GM21423 (cell line): ENCODE measurements at regions not wholly inside any gene's neighbourhood (a gene's known extent, or its start where the extent isn't known, plus 50 kb on each side); places are given as distances from the start of the nearest gene placed in this dataset.
A peak's percentile ranks its signal among the peaks of the same experiment; 100 is the strongest.

Experiments
- ATAC-seq: cut with Tn5 transposase; IDR thresholded peaks from one replicate; pipeline ENCODE4 v1.9.1; 2021; ENCODE audit warnings: mild to moderate bottlenecking, moderate library complexity; ENCODE audit not compliant: unreplicated experiment

DNA sequence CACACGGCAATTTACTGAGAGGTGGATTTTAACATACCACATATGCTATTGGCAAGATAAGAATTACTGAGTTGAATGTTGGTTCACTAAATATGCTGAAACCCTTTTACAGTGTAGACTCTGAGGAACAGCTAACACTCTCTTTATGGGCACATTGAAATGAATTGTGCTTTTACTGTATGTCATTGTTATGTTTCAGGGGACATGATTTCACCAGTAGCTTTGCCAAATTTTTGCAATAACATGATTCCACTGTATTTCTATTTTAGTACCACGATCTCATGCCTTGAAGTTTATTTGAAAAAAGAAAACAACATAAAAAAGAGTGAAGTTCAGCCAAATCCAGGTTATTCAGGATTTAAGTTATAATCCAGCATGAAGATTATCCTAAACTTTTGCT lies 188.5 kb downstream of the HLX start:
- no peak for ATAC-seq

DNA sequence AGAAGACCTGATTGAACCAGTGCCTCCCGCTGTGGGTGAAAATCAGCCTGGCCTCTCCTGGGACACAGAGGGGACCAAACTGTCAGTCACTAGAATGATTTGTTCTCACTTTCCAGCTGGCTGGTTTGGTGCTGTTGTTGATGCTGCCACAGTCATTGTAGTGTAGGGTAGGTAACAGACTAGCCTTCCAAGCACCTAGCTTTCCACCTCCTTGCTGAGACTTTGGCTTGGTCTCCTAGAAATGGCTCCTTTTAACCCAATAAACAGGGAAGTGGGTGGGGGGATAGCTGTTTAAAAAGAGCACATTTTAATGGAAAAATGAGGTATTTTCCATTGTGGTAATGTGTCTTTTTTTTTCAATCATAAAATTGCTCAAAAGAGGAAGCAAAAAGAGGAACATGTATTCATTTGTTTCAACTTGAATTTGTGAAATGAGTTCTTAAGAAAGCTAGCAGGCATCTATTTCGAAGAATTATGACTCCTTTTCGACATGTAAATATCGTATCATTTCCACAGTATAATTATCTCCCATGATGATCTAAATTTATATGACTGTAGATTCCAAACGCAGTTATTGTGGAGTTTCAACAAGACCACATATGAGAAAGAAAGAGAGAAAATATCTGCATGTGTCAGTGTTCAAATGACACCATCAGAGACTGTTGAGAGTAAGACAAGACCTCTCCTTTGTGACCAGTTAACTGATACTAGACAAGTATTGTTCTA lies 190.1 kb downstream of the HLX start:
- ATAC-seq, result peak; percentile 91

DNA sequence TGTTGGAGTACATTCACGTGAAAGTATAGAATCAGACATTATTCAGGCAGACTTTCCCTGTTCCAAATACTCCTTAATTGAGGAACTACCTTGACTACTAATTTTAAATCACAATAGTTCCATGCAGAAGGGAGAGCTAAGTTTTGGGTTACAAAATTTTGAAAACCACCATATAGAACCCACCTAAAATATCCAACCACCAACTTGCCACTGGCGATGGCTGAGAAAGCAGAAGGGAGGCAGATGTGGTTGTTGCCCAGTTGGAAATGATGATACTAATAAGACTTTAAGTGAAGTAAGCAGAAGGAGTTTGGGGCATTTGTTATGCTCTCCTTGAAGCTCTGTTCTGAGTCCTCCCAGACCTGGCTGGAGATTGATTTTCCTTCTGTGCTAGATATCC lies 190.7 kb downstream of the HLX start:
- ATAC-seq, result no peak

DNA sequence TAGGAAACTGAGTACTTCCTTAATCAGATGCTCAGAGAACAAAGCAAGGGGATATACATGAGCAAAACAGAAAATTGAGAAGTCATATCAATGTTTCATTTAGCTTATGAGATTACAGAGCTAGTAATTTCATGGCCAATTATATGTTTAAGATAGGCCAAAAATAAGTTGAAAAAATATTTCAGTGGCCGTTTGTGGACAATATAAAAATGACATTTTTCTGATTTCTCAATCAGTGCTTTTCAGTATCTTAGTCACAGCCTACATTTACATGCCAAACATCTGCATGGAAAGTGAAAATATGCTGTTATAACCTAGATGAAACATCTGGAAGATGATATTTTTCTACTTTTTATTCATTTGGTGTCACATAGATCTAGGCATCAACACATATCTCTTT lies 192.5 kb downstream of the HLX start:
- no peak for ATAC-seq

DNA sequence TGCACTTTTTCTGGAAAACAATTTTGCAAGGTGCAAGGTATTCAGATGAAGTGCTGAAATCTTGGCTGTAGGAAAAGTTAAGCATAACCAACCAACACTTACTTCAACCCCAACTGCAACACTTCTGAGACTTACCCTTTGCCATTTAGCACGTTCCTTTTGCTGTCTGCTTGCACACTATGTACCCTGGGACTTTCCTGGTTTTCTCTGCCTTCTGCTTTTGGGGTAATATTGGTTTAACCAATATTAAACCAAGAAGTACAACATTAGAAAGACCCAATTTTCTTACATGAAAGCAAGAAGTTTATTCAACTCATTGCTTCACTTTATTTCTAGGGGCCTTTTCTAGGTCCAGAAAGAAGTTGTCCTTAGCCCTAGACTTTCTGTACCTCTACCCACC lies 193.0 kb downstream of the HLX start:
- no peak for ATAC-seq

DNA sequence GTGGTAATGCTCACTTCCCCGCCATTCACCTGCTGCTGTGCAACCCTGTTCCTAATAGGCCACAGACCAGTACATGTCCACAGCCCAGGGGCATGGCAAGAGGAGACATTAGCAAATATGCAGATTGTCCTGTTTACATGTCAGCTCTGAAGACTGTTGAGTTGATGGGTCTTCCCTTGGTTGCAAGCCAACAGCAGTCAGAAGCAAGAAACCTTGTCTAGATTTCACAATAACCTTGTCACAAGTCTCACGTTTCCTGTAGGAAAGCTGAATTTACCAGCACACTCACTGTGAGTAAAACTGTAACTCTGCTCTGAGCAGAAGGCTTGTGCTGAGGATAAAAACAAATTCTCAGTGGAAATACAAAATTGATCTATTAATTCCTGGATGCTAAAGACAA lies 195.1 kb downstream of the HLX start:
- ATAC-seq, result peak; percentile 28

DNA sequence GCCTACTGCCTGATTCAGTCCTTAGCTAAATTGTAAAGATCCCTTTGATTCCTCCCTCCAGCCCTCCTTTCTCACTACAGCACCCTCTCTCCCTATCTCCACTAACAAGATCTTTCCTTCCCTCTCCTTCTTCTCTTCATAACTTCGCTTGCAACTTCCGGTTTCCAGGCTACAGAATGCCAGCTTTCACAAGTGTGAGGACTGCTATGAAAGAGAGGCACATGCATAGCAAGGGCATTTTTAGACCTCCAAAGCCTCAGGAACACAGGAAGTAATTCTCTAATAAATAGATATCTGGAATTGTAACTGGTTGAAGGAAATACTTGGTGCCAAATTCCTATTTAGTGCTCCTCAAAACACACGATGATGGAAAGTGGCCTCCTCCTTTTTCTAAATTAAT lies 196.7 kb downstream of the HLX start:
- no peak for ATAC-seq

DNA sequence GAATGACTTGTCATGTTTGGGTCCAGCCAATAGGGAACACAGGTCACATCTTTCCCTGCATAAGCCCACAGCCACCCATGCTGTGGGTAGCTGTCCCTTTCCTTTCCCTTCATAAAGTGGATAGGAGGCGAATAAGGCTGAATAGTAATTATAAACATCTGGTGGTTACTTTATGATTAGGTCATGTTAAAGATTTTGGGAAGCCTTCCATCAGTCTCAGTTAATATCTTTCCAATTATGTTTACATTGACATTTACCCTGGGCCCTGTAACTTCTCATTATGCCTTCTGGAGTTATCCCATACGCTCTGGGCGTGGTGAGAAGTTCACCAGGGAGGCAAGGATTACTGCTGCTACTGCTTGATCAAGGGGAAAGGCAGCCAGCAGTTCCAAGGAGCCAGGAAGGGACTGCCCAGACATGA lies 197.2 kb downstream of the HLX start:
- ATAC-seq, result no peak

DNA sequence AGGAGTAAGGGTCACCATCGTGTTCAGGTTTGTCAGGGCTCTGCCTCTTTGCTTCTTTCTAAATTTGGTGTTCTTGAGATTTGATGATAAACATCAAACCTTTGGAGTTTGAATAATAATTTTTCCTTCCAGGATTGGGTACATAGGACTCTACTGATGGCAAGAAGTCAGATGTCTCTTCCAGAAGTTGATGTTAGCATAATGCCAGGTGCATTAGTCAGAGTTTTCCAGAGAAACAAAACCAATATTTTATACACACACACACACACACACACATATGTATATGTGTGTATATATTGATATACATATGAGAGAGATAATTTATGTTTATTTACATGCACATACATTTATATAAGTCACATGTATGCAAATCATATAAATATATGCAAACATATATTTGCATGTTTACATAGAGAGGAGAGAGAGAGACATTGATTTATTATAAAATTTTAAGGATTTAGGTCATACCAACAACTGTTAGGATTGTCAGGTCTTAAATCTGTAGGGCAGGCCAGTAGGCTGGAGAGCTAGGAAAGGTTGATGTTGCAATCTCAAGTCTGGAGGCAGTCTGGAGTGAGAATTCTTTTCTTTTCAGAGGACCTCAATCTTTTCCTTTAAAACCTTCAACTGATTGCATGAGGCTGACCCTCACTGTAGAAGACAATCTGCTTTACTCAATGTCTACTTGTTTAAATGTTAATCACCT lies 199.2 kb downstream of the HLX start:
- no peak for ATAC-seq

DNA sequence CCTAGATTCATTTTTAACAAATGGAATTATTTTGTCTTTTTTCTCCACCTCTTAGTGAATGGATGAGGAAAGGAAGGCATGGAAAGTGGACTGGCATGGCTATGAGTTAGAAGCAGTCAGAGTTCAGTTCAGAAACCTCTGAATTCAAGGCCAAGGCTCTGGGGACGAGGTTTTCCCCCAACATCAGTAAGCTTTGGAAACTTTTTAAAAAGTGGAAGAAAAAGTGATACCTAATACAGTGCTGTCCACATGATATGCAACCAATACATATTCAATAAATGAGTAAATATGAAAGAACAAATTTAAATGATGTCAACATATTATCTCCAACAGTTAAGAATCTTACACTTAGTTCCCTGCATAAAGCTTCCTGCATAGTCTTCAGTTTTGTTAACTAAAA lies 204.7 kb downstream of the HLX start:
- no peak for ATAC-seq

DNA sequence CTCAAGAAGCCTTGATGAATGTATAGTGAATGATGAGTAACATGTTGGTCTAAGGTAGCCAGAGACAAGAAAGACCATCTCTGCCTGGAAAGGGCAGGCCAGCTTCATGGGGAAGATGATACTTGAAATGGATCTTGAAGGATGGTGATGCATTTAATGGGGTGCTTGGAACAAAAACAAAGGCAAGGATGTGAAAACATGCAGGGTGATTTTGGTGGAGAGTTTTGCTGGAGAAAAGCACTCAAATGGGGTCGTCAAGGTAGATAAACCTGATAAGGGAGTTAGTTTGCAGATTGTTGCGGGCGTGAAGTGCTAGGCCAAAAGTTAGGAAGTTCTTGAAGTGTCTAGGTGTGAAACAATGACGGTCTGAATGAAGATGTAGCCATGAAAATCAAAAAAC lies 205.4 kb downstream of the HLX start:
- ATAC-seq, result no peak

DNA sequence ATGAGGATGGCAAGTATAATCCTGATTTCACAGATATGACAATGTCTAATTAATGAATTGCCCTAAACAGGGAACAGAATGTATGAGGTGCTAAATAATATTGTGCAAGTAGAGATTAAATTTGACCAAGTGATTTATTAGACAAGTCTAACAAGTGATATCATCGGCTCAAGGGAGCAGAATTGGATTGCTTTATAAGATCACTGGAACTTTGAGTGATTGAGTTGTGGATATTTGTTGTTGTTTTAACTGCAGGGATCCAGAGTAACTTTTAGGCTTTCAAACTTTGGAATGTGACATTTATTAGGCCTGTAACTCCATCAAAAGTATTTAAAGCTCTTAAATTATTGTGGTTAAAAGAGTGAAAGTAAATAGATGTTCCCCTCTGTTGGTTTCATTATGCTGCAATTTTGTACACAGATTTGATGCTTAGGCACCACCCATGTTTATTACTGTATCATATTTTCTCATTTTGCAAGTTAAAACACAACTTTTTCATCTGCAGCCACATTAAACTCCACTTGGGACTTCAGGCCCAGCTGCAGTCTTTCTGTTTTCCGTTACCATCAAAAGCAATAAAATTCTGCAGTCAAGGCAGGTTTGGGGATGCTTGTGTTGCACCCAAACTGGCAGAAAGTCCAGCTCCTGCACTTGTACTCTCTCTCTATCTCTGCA lies 206.6 kb downstream of the HLX start:
- no peak for ATAC-seq

DNA sequence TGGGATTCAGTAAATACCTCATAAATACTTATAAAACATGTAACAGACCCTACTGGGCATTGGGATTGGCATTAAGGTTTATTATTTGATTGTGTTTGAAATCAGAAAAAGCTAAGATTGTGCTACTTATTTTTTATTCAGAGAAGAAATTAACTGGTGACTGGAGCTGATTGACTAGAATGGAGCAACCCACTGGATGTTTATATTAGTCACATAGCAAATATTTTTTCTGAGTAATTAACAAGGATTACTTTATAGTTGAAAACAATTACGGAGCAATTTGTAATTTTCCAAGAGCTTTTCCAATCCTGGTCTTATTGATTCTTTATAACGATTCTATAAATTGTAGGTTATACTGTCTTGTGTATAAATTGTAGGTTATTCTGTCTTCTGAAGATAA lies 208.7 kb downstream of the HLX start:
- ATAC-seq, result no peak

DNA sequence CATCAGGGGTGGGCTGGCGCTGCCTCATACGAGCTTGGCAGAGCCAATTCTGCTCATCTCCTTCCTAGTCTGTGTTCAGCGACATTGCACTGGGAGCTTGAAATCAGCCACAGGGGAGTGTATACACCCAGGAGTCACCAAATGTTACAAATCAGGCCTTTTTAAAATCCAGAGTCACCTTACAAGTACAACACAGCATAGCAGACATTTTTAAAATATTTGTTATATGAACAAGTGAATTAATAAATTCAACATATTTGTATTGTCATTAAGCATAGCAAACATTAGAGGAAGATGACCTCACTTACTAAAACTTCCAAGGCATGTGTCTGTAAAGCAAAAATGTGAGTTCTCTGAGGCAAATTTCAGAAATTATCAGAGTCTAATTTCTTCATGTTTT lies 210.0 kb downstream of the HLX start:
- ATAC-seq, result no peak

DNA sequence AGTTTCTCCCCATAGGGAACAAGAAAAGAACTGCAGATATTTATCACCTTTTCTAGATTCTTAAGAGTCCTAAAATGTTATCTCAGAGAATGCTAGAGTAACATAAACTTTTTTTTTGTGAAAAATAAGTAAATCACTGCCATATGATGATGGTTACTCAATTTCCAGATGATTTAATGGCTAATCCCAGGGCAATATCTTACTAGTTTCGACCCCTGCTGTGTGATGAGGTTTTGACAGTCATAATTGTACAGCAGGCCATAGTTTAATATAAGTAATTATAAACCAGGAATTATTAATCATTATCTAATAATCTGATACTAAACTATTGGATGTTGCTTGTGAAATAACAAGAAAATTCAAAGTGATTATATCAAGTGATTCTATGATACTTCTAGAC lies 210.6 kb downstream of the HLX start:
- ATAC-seq, result no peak

DNA sequence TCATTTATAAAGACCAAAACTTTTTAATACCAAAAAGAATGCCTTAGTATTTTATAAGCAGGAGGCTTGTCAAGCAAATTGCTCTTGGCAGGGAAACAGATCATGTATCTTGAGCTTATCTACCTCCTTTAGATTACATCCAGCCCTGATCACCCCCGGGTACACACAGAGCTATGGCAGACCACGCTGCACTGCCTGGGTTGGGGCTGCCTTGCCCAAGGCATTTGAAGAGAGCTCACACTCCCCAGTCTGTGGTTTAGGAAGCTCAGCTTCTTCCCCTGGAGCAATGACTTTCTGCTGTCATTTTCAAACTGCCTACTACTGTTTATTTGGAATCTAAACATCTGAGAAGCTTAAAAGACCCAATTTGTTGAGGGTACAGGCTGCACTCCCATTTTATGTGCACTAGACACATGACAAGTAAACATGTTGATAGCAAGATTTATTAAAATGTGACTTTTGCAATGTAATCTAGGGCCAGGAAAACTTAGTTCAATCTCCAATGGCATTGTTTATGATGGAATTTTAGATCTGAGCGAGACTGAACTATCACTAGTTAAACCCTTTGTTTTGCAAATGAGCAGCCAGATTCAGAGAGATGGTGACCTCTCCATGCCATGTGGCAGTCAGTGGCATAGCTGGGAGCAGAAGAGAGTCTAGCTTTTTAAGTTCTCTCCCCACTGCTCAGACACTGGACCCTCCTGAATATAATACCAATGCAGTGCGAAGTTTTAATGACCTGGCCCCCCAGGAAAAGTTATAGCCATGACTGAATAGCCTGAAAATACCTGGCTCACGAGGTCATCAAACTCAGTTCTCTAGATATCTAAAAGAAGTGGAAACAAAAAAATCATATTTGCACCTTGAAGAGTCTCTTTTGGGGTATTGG lies 214.9 kb downstream of the HLX start:
- no peak for ATAC-seq

DNA sequence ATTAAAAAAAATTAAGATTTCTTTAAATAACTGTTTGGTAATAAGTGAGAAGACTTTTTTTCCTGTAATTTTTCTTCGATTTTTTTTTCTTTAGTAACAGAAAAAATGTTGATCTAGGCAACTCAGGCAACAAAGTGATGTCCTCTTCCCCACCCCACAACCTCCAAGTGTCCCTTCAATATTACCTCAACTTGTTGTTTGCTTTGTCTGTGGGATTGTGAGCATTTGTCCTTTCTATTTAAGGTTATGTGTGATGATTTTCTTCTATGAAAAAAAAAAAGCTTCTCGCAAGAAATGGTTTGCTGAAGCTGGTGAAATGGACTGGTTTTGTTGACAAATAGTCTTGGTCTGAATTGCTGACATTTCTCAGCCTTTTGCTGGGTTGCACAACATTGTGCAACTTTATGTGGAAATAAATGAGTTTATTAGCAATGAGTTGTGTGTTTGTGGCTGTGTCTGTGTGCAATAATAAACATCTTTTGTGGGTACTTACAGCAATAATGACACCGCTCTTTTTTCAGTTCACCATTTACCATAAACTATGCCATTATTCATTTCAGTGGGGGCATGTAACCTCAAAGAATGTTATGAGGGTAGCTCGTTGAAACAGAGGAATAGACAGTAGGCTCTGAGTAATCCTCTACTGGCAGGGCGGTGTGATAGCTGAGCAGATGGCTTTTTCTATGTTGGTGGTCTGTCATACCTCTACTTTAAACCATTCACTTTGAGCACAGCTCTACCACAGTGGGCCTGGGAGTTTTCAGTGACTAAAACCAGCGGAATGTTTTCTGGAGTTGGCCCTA lies 218.4 kb downstream of the HLX start:
- no peak for ATAC-seq

DNA sequence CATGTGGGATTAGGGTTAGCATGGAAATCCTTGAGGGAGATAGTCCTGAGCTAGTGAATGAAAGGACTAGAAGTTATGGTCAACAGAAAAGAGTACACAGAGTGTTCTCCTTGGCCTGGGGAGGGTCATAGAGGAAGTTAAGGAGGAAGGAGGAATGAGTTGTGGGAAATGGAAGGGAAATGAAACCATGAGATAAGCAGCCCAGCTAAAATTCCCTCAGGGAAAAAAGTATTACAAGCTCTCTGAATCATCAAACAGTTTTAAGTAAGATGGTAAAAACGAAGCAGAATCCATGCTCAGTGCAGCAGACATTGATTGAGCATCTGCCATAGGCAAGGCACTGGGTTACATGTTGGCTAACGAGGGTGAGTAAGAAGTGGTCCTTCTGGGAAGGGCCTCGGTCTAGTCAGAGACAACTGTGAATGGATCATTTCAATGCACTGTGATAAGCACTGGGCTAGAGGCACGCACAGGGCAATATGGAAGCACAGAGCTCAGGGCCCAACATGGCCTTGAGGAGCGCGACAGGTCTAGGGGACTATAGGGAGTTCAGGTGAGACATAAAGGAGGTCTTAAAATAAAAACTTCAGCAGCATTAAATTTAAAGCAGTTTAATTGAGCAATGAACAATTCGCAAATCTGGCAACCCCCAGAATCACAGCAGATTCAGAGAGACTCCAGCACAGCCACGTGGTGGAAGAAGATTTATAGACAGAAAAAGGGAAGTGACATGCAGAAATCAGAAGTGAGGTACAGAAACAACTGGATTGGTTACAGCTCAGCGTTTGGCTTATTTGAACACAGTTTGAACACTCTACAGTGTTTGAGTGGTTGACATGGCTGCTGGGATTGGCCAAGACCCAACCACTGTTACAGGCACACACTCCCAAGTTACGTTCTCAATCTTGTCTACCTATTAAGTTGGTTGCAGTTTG lies 219.5 kb downstream of the HLX start:
- ATAC-seq, result no peak
